IMR-90 (cell line): ENCODE measurements at regions not wholly inside any gene's neighbourhood (a gene's known extent, or its start where the extent isn't known, plus 50 kb on each side); places are given as distances from the start of the nearest gene placed in this dataset.

Experiments
- ATAC-seq: fragments of 200-7000 bp; cut with Tn5 transposase; 2 replicates; pipeline ENCODE4 v1.9.1; 2020; ENCODE audit warnings: low read depth, mild to moderate bottlenecking, moderate library complexity
- BruUV-seq: library from RNA; stranded (reverse); fragments of 400-500 nt; replicated peaks from 2 replicates; lab custom pipeline; 2021; lab: Mats Ljungman, UMichigan
- CTCF ChIA-PET: fragments of 300-600 bp; formaldehyde crosslinking; extraction: SDS; loops from one replicate; lab custom pipeline; 2021; ENCODE audit warnings: antibody characterized with exemption; lab: Yijun Ruan, JAX
- POLR2A ChIA-PET: fragments of 300-600 bp; sonication (Branson Sonifier 250); formaldehyde crosslinking; loops from one replicate; lab custom pipeline; 2022; ENCODE audit warnings: antibody characterized with exemption; ENCODE audit not compliant: unreplicated experiment; lab: Charles Lee
- DNase-seq: peaks from one replicate; pipeline ENCODE4 v3.0.0; 2013
- H2AFZ ChIP-seq: replicated peaks from 2 replicates; pipeline ENCODE3; 2013; ENCODE audit warnings: low read length, mild to moderate bottlenecking; ENCODE audit not compliant: poor library complexity
- H2AK5ac ChIP-seq: 2 replicates; pipeline ENCODE4 v1.6.1; 2013; ENCODE audit warnings: low read depth, low read length, inconsistent platforms
- H2AK9ac ChIP-seq: replicated peaks from 2 replicates; pipeline ENCODE3; 2013; ENCODE audit warnings: mild to moderate bottlenecking, low read depth, low read length, moderate library complexity; ENCODE audit not compliant: poor library complexity
- H2BK120ac ChIP-seq: 2 replicates; pipeline ENCODE4 v1.6.1; 2013; ENCODE audit warnings: low read depth, low read length, inconsistent platforms
- H2BK15ac ChIP-seq: 3 replicates; pipeline ENCODE4 v1.6.1; 2013; ENCODE audit warnings: low read depth, low read length, inconsistent platforms
- H2BK20ac ChIP-seq: 2 replicates; pipeline ENCODE4 v1.6.1; 2013; ENCODE audit warnings: low read depth, mild to moderate bottlenecking, inconsistent platforms, low read length, moderate library complexity
- H2BK5ac ChIP-seq: 2 replicates; pipeline ENCODE4 v1.6.1; 2013; ENCODE audit warnings: mild to moderate bottlenecking, low read depth, low read length, inconsistent platforms; ENCODE audit not compliant: poor library complexity, severe bottlenecking
- H3K14ac ChIP-seq: replicated peaks from 2 replicates; pipeline ENCODE4 v1.6.1; 2013; ENCODE audit warnings: low read depth, low read length, inconsistent platforms
- H3K18ac ChIP-seq: 2 replicates; pipeline ENCODE4 v1.6.1; 2013; ENCODE audit warnings: low read depth, low read length, control low read depth
- H3K23ac ChIP-seq: 2 replicates; pipeline ENCODE4 v1.6.1; 2013; ENCODE audit warnings: low read depth, low read length, inconsistent platforms
- H3K27ac ChIP-seq: 2 replicates; pipeline ENCODE4 v1.5.1; 2013; ENCODE audit warnings: mild to moderate bottlenecking, control low read depth, low read length; ENCODE audit not compliant: insufficient read depth
- H3K27me3 ChIP-seq: 2 replicates; pipeline ENCODE4 v1.6.1; 2013; ENCODE audit warnings: low read length; ENCODE audit not compliant: control insufficient read depth, insufficient read depth
- H3K36me3 ChIP-seq: 2 replicates; pipeline ENCODE4 v1.6.1; 2013; ENCODE audit warnings: low read length, mixed read lengths; ENCODE audit not compliant: control insufficient read depth, insufficient read depth
- H3K4ac ChIP-seq: 2 replicates; pipeline ENCODE4 v1.6.1; 2013; ENCODE audit warnings: low read depth, low read length, inconsistent platforms
- H3K4me1 ChIP-seq: 2 replicates; pipeline ENCODE4 v1.6.1; 2013; ENCODE audit warnings: low read length, mixed read lengths; ENCODE audit not compliant: control insufficient read depth, insufficient read depth
- H3K4me2 ChIP-seq: 2 replicates; pipeline ENCODE4 v1.6.1; 2013; ENCODE audit warnings: low read depth, mild to moderate bottlenecking, control low read depth, low read length, moderate library complexity
- H3K4me3 ChIP-seq: 2 replicates; pipeline ENCODE4 v1.5.1; 2013; ENCODE audit warnings: low read depth, mild to moderate bottlenecking, control low read depth, low read length, moderate library complexity; ENCODE audit not compliant: insufficient read depth
- H3K56ac ChIP-seq: 2 replicates; pipeline ENCODE4 v1.6.1; 2013; ENCODE audit warnings: low read length, inconsistent platforms; ENCODE audit not compliant: insufficient read depth; ENCODE audit errors: extremely low read depth
- H3K79me1 ChIP-seq, 2 experiments: 2 replicates each; pipeline ENCODE4 v1.6.1; 2013; ENCODE audit warnings: low read length in 2 of 2, inconsistent platforms in 1 of 2, low read depth in 1 of 2
- H3K9ac ChIP-seq: 2 replicates; pipeline ENCODE4 v1.6.1; 2013; ENCODE audit warnings: low read depth, low read length, control low read depth
- H3K9me1 ChIP-seq: 2 replicates; pipeline ENCODE4 v1.6.1; 2013; ENCODE audit warnings: low read length, inconsistent platforms; ENCODE audit not compliant: insufficient read depth
- H3K9me3 ChIP-seq: 2 replicates; pipeline ENCODE4 v1.6.1; 2013; ENCODE audit warnings: low read length; ENCODE audit not compliant: control insufficient read depth, insufficient read depth
- H4K20me1 ChIP-seq: 2 replicates; pipeline ENCODE4 v1.6.1; 2013; ENCODE audit warnings: low read length, inconsistent platforms; ENCODE audit not compliant: insufficient read depth
- H4K5ac ChIP-seq: 2 replicates; pipeline ENCODE4 v1.6.1; 2013; ENCODE audit warnings: mild to moderate bottlenecking, low read depth, low read length, control low read depth
- H4K8ac ChIP-seq, 2 experiments: 2 replicates each; pipeline ENCODE4 v1.6.1; 2013; ENCODE audit warnings: low read depth in 2 of 2, low read length in 2 of 2, control low read depth in 1 of 2, inconsistent platforms in 1 of 2
- H4K91ac ChIP-seq: 2 replicates; pipeline ENCODE4 v1.6.1; 2013; ENCODE audit warnings: low read depth, low read length, inconsistent platforms; ENCODE audit not compliant: insufficient read depth
- BHLHE40 ChIP-seq: fragments of 150-350 bp; IDR thresholded peaks from 2 replicates; pipeline ENCODE4 v1.6.1; 2016; ENCODE audit warnings: mild to moderate bottlenecking, low read depth, low read length
- CEBPB ChIP-seq: IDR thresholded peaks from 2 replicates; pipeline ENCODE4 v1.6.1; 2012; ENCODE audit warnings: low read depth, low read length, improper control_type of control experiment
- CTCF ChIP-seq: conservative IDR thresholded peaks from 2 replicates; pipeline ENCODE4 v1.5.1; 2012; ENCODE audit warnings: mild to moderate bottlenecking, low read depth, low read length, improper control_type of control experiment
- FOS ChIP-seq: fragments of 150-350 bp; IDR thresholded peaks from 2 replicates; pipeline ENCODE4 v1.6.1; 2016; ENCODE audit warnings: low read depth, low read length
- MAFK ChIP-seq: IDR thresholded peaks from 2 replicates; pipeline ENCODE4 v1.6.1; 2012; ENCODE audit warnings: low read depth, low read length, improper control_type of control experiment
- MAZ ChIP-seq: IDR thresholded peaks from 2 replicates; pipeline ENCODE4 v1.6.1; 2012; ENCODE audit warnings: low read depth, mild to moderate bottlenecking, low read length, improper control_type of control experiment, moderate library complexity, borderline replicate concordance
- NFE2L2 ChIP-seq: fragments of 150-350 bp; IDR thresholded peaks from 2 replicates; pipeline ENCODE4 v1.6.1; 2016; ENCODE audit warnings: low read depth, mild to moderate bottlenecking, low read length
- POLR2A ChIP-seq: IDR thresholded peaks from 2 replicates; pipeline ENCODE4 v1.6.1; 2012; ENCODE audit warnings: mild to moderate bottlenecking, low read depth, low read length
- RAD21 ChIP-seq: IDR thresholded peaks from 2 replicates; pipeline ENCODE4 v1.6.1; 2012; ENCODE audit warnings: low read length, improper control_type of control experiment
- RCOR1 ChIP-seq: IDR thresholded peaks from 2 replicates; pipeline ENCODE4 v1.6.1; 2012; ENCODE audit warnings: mild to moderate bottlenecking, low read length, improper control_type of control experiment; ENCODE audit not compliant: insufficient replicate concordance
- RFX5 ChIP-seq: IDR thresholded peaks from 2 replicates; pipeline ENCODE4 v1.8.0; 2012; ENCODE audit warnings: low read depth, mild to moderate bottlenecking, low read length, moderate library complexity
- USF2 ChIP-seq: fragments of 150-350 bp; IDR thresholded peaks from 2 replicates; pipeline ENCODE4 v1.6.1; 2017; ENCODE audit warnings: mild to moderate bottlenecking, antibody characterized with exemption, low read length, low read depth
- WGBS, 2 experiments: methylation state at CpG; one replicate each; pipeline versions ENCODE4 v1.1.5 to v1.1.7; 2013; ENCODE audit warnings: missing lambda C conversion rate in 2 of 2; ENCODE audit not compliant: insufficient read length in 1 of 2; ENCODE audit errors: extremely low coverage in 2 of 2; 5-methylcytosine and 5-hydroxymethylcytosine counted together
- dilution Hi-C: fragments of 300-500 bp; cut with HindIII; formaldehyde crosslinking; loops from one replicate; pipeline ENCODE4 v1.14.3; 2018; ENCODE audit warnings: low sequenced_read_pairs; ENCODE audit not compliant: unreplicated experiment
- in situ Hi-C: fragments of 300-500 bp; cut with MboI; formaldehyde crosslinking; loops from 3 replicates; pipeline ENCODE4 v1.14.3; 2019; ENCODE audit warnings: low sequenced_read_pairs, inconsistent platforms, mixed read lengths
- intact Hi-C: fragments of 100-400 bp; cut with micrococcal nuclease; formaldehyde crosslinking; loops from 2 replicates; pipeline ENCODE4 v1.10.0; 2022

GRCh38 chrX:103428525-103428924 is 52.2 kb downstream of the BEX3 start:
- BruUV-seq: no TSS peak
- H3K56ac ChIP-seq: no peak overlapping the region
- H2BK120ac ChIP-seq: no peak overlapping the region
- peaks cover 3% of the 10 kb centered on the region; the same call in 1 of the 2 replicates for H3K4me1 ChIP-seq
- H2AK5ac ChIP-seq: no peak overlapping the region
- H3K4me3 ChIP-seq: no peak overlapping the region
- TF ChIP-seq BHLHE40: no peak
- no peak for TF ChIP-seq CEBPB
- TF ChIP-seq FOS: no peak
- no peak for TF ChIP-seq USF2
- TF ChIP-seq CTCF: no peak
- TF ChIP-seq RFX5: no peak
- TF ChIP-seq MAZ: no peak
- no peak for TF ChIP-seq POLR2A
- TF ChIP-seq RCOR1: no peak
- no peak for TF ChIP-seq NFE2L2
- TF ChIP-seq RAD21: no peak
- no peak for TF ChIP-seq MAFK
- H4K20me1 ChIP-seq: no peaks in the 10 kb centered on the region
- no CpG with 5 or more reads among the region's 2 CpGs for WGBS, 2 experiments
- H3K23ac ChIP-seq: no peak overlapping the region
- no peak overlapping the region for H4K5ac ChIP-seq
- intact Hi-C loops: no loop called here
- H3K9me3 ChIP-seq: no peaks in the 10 kb centered on the region
- H4K8ac ChIP-seq: no peak overlapping the region
- H2BK20ac ChIP-seq: no peak overlapping the region
- no peaks in the 10 kb centered on the region for H3K36me3 ChIP-seq
- no peaks in the 10 kb centered on the region; the same call in 1 of the 2 replicates for H3K27me3 ChIP-seq
- H3K4ac ChIP-seq: no peak overlapping the region
- dilution Hi-C loops: no loop called here
- H2AFZ ChIP-seq: no peak overlapping the region
- CTCF ChIA-PET: no interaction called here
- peaks cover 2 to 3% of the 10 kb centered on the region in 2 experiments; a peak in 1 of 4 replicates for H3K79me1 ChIP-seq
- no peak overlapping the region for H3K18ac ChIP-seq
- POLR2A ChIA-PET: no interaction called here
- in situ Hi-C loops: no loop called here
- H3K27ac ChIP-seq: no peak overlapping the region
- H2BK15ac ChIP-seq: no peak overlapping the region
- no peak overlapping the region for H3K9ac ChIP-seq
- H2AK9ac ChIP-seq: no peak overlapping the region
- ATAC-seq (no peak), DNase-seq (no peak)
- no peak overlapping the region for H4K91ac ChIP-seq
- no peak overlapping the region for H3K4me2 ChIP-seq
- H3K14ac ChIP-seq: no peak overlapping the region
- H3K9me1 ChIP-seq: no peaks in the 10 kb centered on the region
- no peak overlapping the region for H2BK5ac ChIP-seq
